HCT116 (cell line): ENCODE measurements at regions not wholly inside any gene's neighbourhood (a gene's known extent, or its start where the extent isn't known, plus 50 kb on each side); places are given as distances from the start of the nearest gene placed in this dataset.

ENCODE experiments used
- EGR1 ChIP-seq: IDR thresholded peaks from 2 replicates; pipeline ENCODE4 v1.6.1; 2012; ENCODE audit warnings: low read depth
- EZH2 ChIP-seq: fragments of 200-600 bp; sonication (generic); IDR thresholded peaks from 2 replicates; pipeline ENCODE4 v1.6.1; 2017; ENCODE audit warnings: antibody characterized with exemption, mixed run types
- EZH2phosphoT487 ChIP-seq: fragments of 200-600 bp; IDR thresholded peaks from 2 replicates; pipeline ENCODE4 v1.6.1; 2018; ENCODE audit warnings: antibody characterized with exemption, borderline replicate concordance
- POLR2A ChIP-seq: IDR thresholded peaks from 2 replicates; pipeline ENCODE4 v1.7.0; 2011; ENCODE audit warnings: borderline replicate concordance; ENCODE audit not compliant: insufficient read depth, insufficient read length; ENCODE audit errors: extremely low read depth
- POLR2AphosphoS5 ChIP-seq: IDR thresholded peaks from 2 replicates; pipeline ENCODE4 v1.6.1; 2011; ENCODE audit warnings: mild to moderate bottlenecking, low read depth, low read length, moderate library complexity
- RAD21 ChIP-seq: IDR thresholded peaks from 2 replicates; pipeline ENCODE4 v1.6.1; 2012; ENCODE audit warnings: low read depth, mild to moderate bottlenecking
- YY1 ChIP-seq: IDR thresholded peaks from 2 replicates; pipeline ENCODE4 v1.6.1; 2011; ENCODE audit warnings: low read length, low read depth, moderate library complexity, mild to moderate bottlenecking; ENCODE audit not compliant: insufficient replicate concordance; ENCODE audit errors: extremely low read depth
- ZFX ChIP-seq: fragments of 450-650 bp; IDR thresholded peaks from 2 replicates; pipeline ENCODE4 v1.6.1; 2017
- TF ChIP-seq, protein P1 (sequence below), 3 experiments: fragments of 200-600 bp in 1 of 3; sonication (generic) in 1 of 3; IDR thresholded peaks in 2 of 3; conservative IDR thresholded peaks in 1 of 3; 2 replicates each; pipeline ENCODE4 v1.5.1; 2012 to 2017; ENCODE audit warnings: low read depth in 2 of 3, low read length in 2 of 3, antibody characterized with exemption in 1 of 3, borderline replicate concordance in 1 of 3, control low read depth in 1 of 3, mild to moderate bottlenecking in 1 of 3, mixed read lengths in 1 of 3, mixed run types in 1 of 3, moderate library complexity in 1 of 3; ENCODE audit not compliant: insufficient read depth in 1 of 3
- TF ChIP-seq, protein P2 (sequence below): IDR thresholded peaks from 2 replicates; pipeline ENCODE4 v1.6.1; 2012
- TF ChIP-seq, protein P3 (sequence below): IDR thresholded peaks from 2 replicates; pipeline ENCODE4 v1.6.1; 2011; ENCODE audit warnings: mild to moderate bottlenecking, low read length, moderate library complexity; ENCODE audit not compliant: insufficient replicate concordance; ENCODE audit errors: extremely low read depth
- TF ChIP-seq, protein P4 (sequence below): IDR thresholded peaks from 2 replicates; pipeline ENCODE4 v1.6.1; 2012
- TF ChIP-seq, protein P5 (sequence below): IDR thresholded peaks from 2 replicates; pipeline ENCODE4 v1.6.1; 2012; ENCODE audit warnings: low read depth

DNA sequence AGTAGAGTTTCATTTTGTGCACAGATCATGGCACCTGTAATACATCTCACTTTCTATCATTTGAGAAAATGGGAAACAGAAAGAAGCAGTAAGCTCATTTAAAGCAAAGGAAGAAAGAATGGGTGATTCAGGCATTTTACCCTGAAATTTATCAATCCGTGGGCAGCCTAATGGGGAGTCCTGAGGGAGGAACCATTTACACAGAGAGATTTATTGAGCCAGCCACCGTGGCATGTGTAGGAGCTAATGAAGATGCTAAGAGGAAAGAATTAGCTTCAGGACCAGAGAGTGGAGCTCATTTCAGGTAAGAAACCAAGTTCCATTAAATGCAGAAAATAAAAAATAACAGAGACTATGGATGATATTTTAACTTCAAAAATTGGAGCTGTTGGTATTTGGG lies 443.4 kb upstream of the COBL start:
- TF ChIP-seq, protein P1, sequence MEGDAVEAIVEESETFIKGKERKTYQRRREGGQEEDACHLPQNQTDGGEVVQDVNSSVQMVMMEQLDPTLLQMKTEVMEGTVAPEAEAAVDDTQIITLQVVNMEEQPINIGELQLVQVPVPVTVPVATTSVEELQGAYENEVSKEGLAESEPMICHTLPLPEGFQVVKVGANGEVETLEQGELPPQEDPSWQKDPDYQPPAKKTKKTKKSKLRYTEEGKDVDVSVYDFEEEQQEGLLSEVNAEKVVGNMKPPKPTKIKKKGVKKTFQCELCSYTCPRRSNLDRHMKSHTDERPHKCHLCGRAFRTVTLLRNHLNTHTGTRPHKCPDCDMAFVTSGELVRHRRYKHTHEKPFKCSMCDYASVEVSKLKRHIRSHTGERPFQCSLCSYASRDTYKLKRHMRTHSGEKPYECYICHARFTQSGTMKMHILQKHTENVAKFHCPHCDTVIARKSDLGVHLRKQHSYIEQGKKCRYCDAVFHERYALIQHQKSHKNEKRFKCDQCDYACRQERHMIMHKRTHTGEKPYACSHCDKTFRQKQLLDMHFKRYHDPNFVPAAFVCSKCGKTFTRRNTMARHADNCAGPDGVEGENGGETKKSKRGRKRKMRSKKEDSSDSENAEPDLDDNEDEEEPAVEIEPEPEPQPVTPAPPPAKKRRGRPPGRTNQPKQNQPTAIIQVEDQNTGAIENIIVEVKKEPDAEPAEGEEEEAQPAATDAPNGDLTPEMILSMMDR (IDR thresholded peaks at IDR 0.05 in 2 of 3, conservative IDR thresholded peaks at IDR 0.05 in 1 of 3; ENCODE audit: borderline replicate concordance in 1 of 3, insufficient read depth in 1 of 3, low read depth in 2 of 3, low read length in 2 of 3) = no peak
- TF ChIP-seq YY1 = no peak
- no peak for TF ChIP-seq RAD21
- no peak for TF ChIP-seq EZH2phosphoT487
- TF ChIP-seq, protein P2, sequence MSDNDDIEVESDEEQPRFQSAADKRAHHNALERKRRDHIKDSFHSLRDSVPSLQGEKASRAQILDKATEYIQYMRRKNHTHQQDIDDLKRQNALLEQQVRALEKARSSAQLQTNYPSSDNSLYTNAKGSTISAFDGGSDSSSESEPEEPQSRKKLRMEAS = no peak
- no peak for TF ChIP-seq POLR2A
- TF ChIP-seq, protein P3, sequence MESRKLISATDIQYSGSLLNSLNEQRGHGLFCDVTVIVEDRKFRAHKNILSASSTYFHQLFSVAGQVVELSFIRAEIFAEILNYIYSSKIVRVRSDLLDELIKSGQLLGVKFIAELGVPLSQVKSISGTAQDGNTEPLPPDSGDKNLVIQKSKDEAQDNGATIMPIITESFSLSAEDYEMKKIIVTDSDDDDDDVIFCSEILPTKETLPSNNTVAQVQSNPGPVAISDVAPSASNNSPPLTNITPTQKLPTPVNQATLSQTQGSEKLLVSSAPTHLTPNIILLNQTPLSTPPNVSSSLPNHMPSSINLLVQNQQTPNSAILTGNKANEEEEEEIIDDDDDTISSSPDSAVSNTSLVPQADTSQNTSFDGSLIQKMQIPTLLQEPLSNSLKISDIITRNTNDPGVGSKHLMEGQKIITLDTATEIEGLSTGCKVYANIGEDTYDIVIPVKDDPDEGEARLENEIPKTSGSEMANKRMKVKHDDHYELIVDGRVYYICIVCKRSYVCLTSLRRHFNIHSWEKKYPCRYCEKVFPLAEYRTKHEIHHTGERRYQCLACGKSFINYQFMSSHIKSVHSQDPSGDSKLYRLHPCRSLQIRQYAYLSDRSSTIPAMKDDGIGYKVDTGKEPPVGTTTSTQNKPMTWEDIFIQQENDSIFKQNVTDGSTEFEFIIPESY = no peak
- TF ChIP-seq POLR2AphosphoS5 = no peak
- TF ChIP-seq, protein P4, sequence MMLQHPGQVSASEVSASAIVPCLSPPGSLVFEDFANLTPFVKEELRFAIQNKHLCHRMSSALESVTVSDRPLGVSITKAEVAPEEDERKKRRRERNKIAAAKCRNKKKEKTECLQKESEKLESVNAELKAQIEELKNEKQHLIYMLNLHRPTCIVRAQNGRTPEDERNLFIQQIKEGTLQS = no peak
- TF ChIP-seq ZFX = no peak
- TF ChIP-seq EGR1 = no peak
- no peak for TF ChIP-seq EZH2
- TF ChIP-seq, protein P5, sequence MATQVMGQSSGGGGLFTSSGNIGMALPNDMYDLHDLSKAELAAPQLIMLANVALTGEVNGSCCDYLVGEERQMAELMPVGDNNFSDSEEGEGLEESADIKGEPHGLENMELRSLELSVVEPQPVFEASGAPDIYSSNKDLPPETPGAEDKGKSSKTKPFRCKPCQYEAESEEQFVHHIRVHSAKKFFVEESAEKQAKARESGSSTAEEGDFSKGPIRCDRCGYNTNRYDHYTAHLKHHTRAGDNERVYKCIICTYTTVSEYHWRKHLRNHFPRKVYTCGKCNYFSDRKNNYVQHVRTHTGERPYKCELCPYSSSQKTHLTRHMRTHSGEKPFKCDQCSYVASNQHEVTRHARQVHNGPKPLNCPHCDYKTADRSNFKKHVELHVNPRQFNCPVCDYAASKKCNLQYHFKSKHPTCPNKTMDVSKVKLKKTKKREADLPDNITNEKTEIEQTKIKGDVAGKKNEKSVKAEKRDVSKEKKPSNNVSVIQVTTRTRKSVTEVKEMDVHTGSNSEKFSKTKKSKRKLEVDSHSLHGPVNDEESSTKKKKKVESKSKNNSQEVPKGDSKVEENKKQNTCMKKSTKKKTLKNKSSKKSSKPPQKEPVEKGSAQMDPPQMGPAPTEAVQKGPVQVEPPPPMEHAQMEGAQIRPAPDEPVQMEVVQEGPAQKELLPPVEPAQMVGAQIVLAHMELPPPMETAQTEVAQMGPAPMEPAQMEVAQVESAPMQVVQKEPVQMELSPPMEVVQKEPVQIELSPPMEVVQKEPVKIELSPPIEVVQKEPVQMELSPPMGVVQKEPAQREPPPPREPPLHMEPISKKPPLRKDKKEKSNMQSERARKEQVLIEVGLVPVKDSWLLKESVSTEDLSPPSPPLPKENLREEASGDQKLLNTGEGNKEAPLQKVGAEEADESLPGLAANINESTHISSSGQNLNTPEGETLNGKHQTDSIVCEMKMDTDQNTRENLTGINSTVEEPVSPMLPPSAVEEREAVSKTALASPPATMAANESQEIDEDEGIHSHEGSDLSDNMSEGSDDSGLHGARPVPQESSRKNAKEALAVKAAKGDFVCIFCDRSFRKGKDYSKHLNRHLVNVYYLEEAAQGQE = no peak
